HUDEP-2 (cell line): ENCODE measurements at regions not wholly inside any gene's neighbourhood (a gene's known extent, or its start where the extent isn't known, plus 50 kb on each side); places are given as distances from the start of the nearest gene placed in this dataset.
"Not testable (repeated sequence)": the region's sequence is repeated elsewhere in the genome, so short reads cannot be mapped to it uniquely, and the experiment has no call there.

Experiments
- DNase-seq, 76 experiments: peaks; one replicate each; lab custom pipeline; 2025; ENCODE audit not compliant: unreplicated experiment in 76 of 76; lab: John Stamatoyannopoulos, UW

GRCh38 chr2:186347472-186347871 lies 138.6 kb upstream of the ZC3H15 start:
- peak in 1 of 76 experiments; percentile 6 for DNase-seq

GRCh38 chr2:186348200-186348599 lies 137.9 kb upstream of the ZC3H15 start:
- DNase-seq, result no peak

GRCh38 chr2:186349508-186349907 lies 136.6 kb upstream of the ZC3H15 start:
- peak in 56 of 76 experiments; percentile 1 to 88 (median 60) for DNase-seq

- DNase-seq, result not testable (repeated sequence)
Measured at GRCh38 chr2:186354160-186354559, 131.9 kb upstream of the ZC3H15 start.

- no peak for DNase-seq
Measured at GRCh38 chr2:186365406-186365805, 120.7 kb upstream of the ZC3H15 start.

GRCh38 chr2:186379052-186379451 lies 107.0 kb upstream of the ZC3H15 start:
- peak in 11 of 76 experiments; percentile 2 to 28 (median 7) for DNase-seq

- DNase-seq, result no peak
Measured at GRCh38 chr2:186380805-186381204, 105.3 kb upstream of the ZC3H15 start.

- no peak for DNase-seq
Measured at GRCh38 chr2:186381573-186381972, 104.5 kb upstream of the ZC3H15 start.

- no peak for DNase-seq
Measured at GRCh38 chr2:186382932-186383331, 103.1 kb upstream of the ZC3H15 start.

GRCh38 chr2:186384226-186384625 lies 101.8 kb upstream of the ZC3H15 start:
- no peak for DNase-seq

GRCh38 chr2:186385638-186386201 lies 100.3 kb upstream of the ZC3H15 start:
- not testable (repeated sequence) for DNase-seq

GRCh38 chr2:186399082-186399644 lies 86.9 kb upstream of the ZC3H15 start:
- DNase-seq, result no peak

- DNase-seq, result no peak
Measured at GRCh38 chr2:186405842-186406241, 80.2 kb upstream of the ZC3H15 start.

- no peak for DNase-seq
Measured at GRCh38 chr2:186407611-186408010, 78.4 kb upstream of the ZC3H15 start.

GRCh38 chr2:186410802-186411201 lies 75.3 kb upstream of the ZC3H15 start:
- DNase-seq, result no peak

- DNase-seq, result peak in 8 of 76 experiments; percentile 4 to 33 (median 12)
Measured at GRCh38 chr2:186422226-186422625, 63.8 kb upstream of the ZC3H15 start.

GRCh38 chr2:186423481-186423880 lies 62.6 kb upstream of the ZC3H15 start:
- no peak for DNase-seq

- DNase-seq, result no peak
Measured at GRCh38 chr2:186424265-186424664, 61.8 kb upstream of the ZC3H15 start.

- no peak for DNase-seq
Measured at GRCh38 chr2:186425576-186425975, 60.5 kb upstream of the ZC3H15 start.

- no peak for DNase-seq
Measured at GRCh38 chr2:186426153-186427016, 59.7 kb upstream of the ZC3H15 start.

GRCh38 chr2:186427017-186427350 lies 59.1 kb upstream of the ZC3H15 start:
- not testable (repeated sequence) for DNase-seq

GRCh38 chr2:186427970-186428369 lies 58.1 kb upstream of the ZC3H15 start:
- DNase-seq, result no peak
